Stimulated activated naive CD8-positive, alpha-beta T cell treated with anti-CD3 and anti-CD28 coated beads, Interleukin-15, Interleukin-2, amounts not matched to agents 100 U/mL and 50 U/mL, for 24 hours (primary cell): ENCODE measurements at regions not wholly inside any gene's neighbourhood (a gene's known extent, or its start where the extent isn't known, plus 50 kb on each side); places are given as distances from the start of the nearest gene placed in this dataset.
"Not testable (repeated sequence)": the region's sequence is repeated elsewhere in the genome, so short reads cannot be mapped to it uniquely, and the experiment has no call there.

Source experiments
- ATAC-seq: fragments of 150-1000 bp; cut with Tn5 transposase; one replicate; pipeline ENCODE4 v1.10.0; 2021
- DNase-seq: peaks from one replicate; pipeline ENCODE4 v3.0.0; 2021

- not testable (repeated sequence) for ATAC-seq, DNase-seq
Observed at GRCh38 chr5:21482983-21483650, 1370.0 kb downstream of the CDH12 start.

GRCh38 chr5:21482522-21482921, 1370.6 kb downstream of the CDH12 start:
- not testable (repeated sequence) for ATAC-seq, DNase-seq

- ATAC-seq, DNase-seq: not testable (repeated sequence)
Observed at GRCh38 chr5:21481320-21482270, 1371.5 kb downstream of the CDH12 start.

DNA sequence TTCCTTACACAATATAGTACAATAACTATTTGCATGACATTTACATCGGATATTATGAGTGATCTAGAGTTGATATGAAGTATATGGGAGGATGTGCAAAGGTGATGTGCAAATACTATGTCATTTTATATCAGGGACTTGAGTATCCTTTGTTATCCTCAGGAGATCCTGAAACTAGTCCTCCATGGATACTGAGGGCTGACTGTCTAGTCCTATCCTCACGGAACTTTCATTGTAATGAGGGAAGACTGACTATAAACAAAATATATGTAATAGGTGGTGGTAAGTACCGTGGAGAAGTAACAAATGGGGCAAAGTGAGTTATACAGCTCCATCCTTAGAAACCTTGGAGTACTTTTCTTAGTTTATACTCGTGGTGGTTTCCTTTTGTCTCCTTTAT, 1373.1 kb downstream of the CDH12 start:
- not testable (repeated sequence) for ATAC-seq, DNase-seq

GRCh38 chr5:21473981-21474380, 1379.2 kb downstream of the CDH12 start:
- not testable (repeated sequence) for ATAC-seq, DNase-seq

DNA sequence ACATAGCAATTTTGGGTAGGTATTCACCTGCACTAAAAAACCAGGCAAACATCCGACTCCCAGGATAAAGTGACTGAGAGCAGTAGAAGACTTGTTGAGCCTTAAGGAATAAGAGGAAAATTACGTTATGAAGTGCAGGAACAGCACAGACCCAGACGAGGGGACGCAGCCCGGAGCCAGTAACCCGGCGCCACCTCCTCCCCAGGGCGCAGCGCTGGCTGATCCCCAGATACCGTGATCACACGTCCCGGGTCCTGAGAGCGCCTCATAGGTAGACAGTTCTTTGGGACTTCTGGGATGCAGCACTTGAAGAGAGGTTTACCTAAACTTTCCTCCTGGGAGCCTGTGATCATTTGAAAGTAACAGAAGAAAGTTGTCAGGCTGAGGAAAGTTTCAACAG, 1379.7 kb downstream of the CDH12 start:
- ATAC-seq, DNase-seq: not testable (repeated sequence)

DNA sequence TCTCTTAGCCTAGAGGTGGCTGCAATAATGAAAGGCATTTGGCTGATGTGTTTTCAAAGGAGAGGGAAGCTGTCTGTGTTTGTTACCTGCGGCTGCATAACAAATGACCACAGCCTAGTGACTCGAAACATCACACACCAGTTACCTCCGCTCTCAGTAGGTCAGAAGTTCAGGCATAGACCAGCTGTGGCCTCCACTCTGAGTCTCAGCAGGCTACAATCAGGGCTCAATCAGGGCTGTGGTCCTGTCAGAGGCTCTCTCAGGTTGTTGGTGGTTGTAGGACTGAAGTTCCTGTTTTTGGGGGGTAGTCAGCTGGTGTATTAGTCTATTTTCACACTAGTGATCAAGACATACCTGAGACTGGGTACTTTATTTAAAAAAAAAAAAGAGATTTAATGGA, 1381.5 kb downstream of the CDH12 start:
- DNase-seq, ATAC-seq: not testable (repeated sequence)

DNA sequence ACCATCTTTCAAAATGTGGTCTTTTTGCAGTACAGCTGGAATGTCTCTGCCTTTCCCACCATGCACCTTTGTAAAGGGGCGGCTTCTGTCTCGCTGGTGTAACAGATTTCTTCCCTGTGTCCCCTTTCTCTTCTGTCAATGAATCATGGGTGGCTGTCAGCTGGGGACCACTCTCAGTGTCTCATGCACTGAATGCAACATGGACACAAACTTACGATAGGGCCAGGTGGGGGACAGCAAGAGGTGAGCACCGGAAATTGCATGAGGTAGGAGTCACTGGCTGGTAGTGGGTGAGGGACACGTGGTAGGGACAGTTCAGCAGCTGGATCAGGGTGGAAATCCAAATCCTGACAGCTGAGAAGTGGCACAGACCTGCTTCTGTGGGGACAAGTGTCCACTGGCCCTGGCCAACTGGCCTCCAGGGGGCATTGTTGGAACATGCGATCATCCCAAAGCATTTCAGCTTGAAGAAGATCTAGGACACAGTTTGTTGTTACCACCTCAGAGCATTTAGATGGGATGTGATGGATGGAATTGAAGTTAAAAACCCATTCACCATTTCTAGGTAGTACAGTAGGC, 1383.5 kb downstream of the CDH12 start:
- not testable (repeated sequence) for DNase-seq, ATAC-seq

DNA sequence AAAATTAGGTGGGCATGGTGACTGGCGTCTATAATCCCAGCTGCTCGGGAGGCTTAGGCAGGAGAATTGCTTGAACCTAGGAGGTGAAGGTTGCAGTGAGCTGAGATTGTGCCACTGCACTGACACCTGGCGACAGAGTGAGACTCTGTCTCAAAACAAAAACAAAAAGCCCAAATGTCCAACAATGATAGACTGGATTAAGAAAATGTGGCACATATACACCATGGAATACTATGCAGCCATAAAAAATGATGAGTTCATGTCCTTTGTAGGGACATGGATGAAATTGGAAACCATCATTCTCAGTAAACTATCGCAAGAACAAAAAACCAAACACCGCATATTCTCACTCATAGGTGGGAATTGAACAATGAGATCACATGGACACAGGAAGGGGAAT, 1385.6 kb downstream of the CDH12 start:
- not testable (repeated sequence) for DNase-seq, ATAC-seq

GRCh38 chr5:21459744-21460073, 1393.4 kb downstream of the CDH12 start:
- DNase-seq, ATAC-seq: not testable (repeated sequence)

DNA sequence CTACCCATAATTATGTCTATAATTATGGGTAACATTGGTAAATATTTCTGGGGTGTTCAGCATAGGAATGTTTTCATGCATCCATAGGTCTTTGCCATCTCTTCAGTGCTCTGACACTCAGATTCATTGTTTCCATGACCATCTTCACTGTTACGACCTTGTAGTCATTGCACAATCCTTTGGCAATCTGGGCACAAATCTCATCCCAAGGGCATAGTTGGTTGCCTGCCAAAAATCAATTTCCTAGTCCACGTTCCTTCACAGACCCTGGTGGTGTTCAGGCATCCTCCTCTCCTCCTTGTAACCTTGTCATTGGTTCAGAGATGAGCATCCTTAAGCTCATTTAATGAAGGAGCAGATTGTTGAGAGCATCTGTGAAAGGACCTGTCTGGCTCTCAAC, 1400.7 kb downstream of the CDH12 start:
- DNase-seq (no peak), ATAC-seq (no peak)

- no peak for ATAC-seq
- no peak for DNase-seq
Observed at GRCh38 chr5:21432646-21433045, 1420.5 kb downstream of the CDH12 start.

DNA sequence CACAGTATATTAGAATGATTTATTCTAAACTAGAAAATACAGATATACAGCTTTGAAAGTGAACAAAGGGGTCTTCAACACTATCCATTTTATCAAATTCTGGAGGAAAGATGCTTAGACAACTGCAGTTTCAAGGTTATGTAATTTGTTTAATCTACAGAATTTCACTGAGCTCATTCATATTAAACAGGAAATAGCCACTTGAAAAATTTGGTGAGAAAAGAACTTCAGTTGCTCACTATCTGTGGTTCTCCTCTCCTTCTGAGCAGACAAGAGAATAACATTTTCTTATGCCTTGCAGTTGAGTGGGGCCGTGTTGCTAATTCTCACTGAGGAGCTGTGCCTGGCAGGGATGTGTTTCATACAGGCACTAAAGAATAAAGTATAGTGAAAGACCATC, 1428.2 kb downstream of the CDH12 start:
- ATAC-seq (no peak), DNase-seq (no peak)

GRCh38 chr5:21419383-21419782, 1431.4 kb upstream of the CDH18 start:
- no peak for ATAC-seq
- no peak for DNase-seq

- ATAC-seq, DNase-seq: not testable (repeated sequence)
Observed at GRCh38 chr5:21402089-21402488, 1414.1 kb upstream of the CDH18 start.

GRCh38 chr5:21398511-21398910, 1410.5 kb upstream of the CDH18 start:
- DNase-seq (no peak), ATAC-seq (no peak)

- no peak for DNase-seq
- ATAC-seq: no peak
Observed at GRCh38 chr5:21397693-21398092, 1409.7 kb upstream of the CDH18 start.

- DNase-seq (no peak), ATAC-seq (no peak)
Observed at GRCh38 chr5:21391506-21391905, 1403.5 kb upstream of the CDH18 start.

- DNase-seq, ATAC-seq: not testable (repeated sequence)
Observed at GRCh38 chr5:21360754-21361153, 1372.8 kb upstream of the CDH18 start.

DNA sequence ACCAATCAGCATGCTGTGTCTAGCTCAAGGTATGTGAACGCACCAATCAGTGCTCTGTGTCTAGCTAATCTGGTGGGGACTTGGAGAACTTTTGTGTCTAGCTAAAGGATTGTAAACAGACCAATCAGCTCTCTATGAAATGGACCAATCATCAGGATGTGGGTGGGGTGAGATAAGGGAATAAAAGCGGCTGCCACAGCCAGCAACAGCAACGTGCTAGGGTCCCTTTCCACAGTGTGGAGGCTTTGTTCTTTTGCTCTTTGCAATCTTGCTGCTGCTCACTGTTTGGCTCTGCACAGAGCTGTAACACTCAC, 1353.9 kb upstream of the CDH18 start:
- DNase-seq, ATAC-seq: not testable (repeated sequence)

DNA sequence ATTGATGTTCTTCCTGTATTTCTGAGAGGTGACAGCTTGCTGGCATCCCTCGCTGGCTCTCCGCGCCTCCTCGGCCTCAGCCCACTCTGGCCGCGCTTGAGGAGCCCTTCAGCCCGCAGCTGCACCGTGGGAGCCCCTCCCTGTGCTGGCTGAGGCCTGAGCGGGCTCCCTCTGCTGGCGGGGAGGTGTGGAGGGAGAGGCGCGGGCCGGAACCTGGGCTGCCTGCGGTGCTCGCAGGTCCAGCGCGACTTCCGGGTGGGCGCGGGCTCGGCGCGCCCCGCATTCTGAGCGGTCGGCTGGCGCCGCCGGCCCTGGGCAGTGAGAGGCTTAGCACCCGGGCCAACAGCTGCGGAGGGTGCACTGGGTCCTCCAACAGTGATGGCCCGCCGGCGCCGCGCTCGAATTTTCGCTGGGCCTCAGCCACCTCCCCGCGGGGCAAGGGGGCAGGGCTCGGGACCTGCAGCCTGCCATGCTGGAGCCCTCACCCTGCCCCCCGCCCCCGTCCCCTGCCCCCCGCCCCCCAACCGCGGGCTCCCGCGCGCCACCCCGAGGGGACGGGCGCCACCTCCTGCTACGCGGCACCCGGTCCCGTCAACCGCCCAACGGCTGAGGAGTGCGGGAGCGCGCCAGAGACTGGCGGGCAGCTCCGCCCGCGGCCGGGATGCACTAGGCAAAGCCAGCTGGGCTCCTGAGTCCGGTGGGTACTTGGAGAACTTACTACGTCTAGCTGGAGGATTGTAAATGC, 1353.4 kb upstream of the CDH18 start:
- not testable (repeated sequence) for ATAC-seq, DNase-seq

GRCh38 chr5:21340233-21340632, 1352.2 kb upstream of the CDH18 start:
- not testable (repeated sequence) for ATAC-seq, DNase-seq
